Neuronal stem cell (in vitro differentiated cells): ENCODE measurements at regions not wholly inside any gene's neighbourhood (a gene's known extent, or its start where the extent isn't known, plus 50 kb on each side); places are given as distances from the start of the nearest gene placed in this dataset.
"Not testable (repeated sequence)": the region's sequence is repeated elsewhere in the genome, so short reads cannot be mapped to it uniquely, and the experiment has no call there.

ENCODE experiments used
- DNase-seq: peaks from one replicate; pipeline ENCODE4 v3.0.0-alpha.2; 2013; ENCODE audit warnings: low spot score
- H2AFZ ChIP-seq: one replicate; pipeline ENCODE4 v1.6.1; 2013; ENCODE audit warnings: mild to moderate bottlenecking, low read length, inconsistent platforms
- H2AK5ac ChIP-seq: 2 replicates; pipeline ENCODE4 v1.6.1; 2013; ENCODE audit warnings: low read depth, mild to moderate bottlenecking, inconsistent platforms, low read length, moderate library complexity, mixed read lengths
- H2BK120ac ChIP-seq: 2 replicates; pipeline ENCODE4 v1.6.1; 2013; ENCODE audit warnings: low read depth, mild to moderate bottlenecking, inconsistent platforms, low read length, moderate library complexity, mixed read lengths
- H2BK12ac ChIP-seq: one replicate; pipeline ENCODE4 v1.6.1; 2013; ENCODE audit warnings: low read length, inconsistent platforms
- H2BK15ac ChIP-seq: 2 replicates; pipeline ENCODE4 v1.6.1; 2013; ENCODE audit warnings: mild to moderate bottlenecking, low read length, inconsistent platforms, mixed read lengths
- H2BK5ac ChIP-seq: one replicate; pipeline ENCODE4 v1.6.1; 2013; ENCODE audit warnings: inconsistent platforms, mild to moderate bottlenecking, low read length, moderate library complexity
- H3K14ac ChIP-seq: one replicate; pipeline ENCODE4 v1.6.1; 2013; ENCODE audit warnings: low read length, inconsistent platforms
- H3K18ac ChIP-seq: 2 replicates; pipeline ENCODE4 v1.6.1; 2013; ENCODE audit warnings: low read length, inconsistent platforms
- H3K23ac ChIP-seq: 2 replicates; pipeline ENCODE4 v1.6.1; 2013; ENCODE audit warnings: low read depth, mild to moderate bottlenecking, mixed read lengths, low read length, inconsistent platforms; ENCODE audit not compliant: poor library complexity
- H3K27ac ChIP-seq: replicated peaks from 3 replicates; pipeline ENCODE4 v1.5.1; 2013; ENCODE audit warnings: low read length, inconsistent platforms
- H3K27me3 ChIP-seq, 3 experiments: 2 replicates each; pipeline ENCODE4 v1.6.1; 2013; ENCODE audit warnings: low read length in 3 of 3, mild to moderate bottlenecking in 2 of 3, inconsistent platforms in 1 of 3, low read depth in 1 of 3, mixed read lengths in 1 of 3, moderate library complexity in 1 of 3; ENCODE audit not compliant: control insufficient read depth in 3 of 3, insufficient read depth in 3 of 3
- H3K36me3 ChIP-seq, 2 donors: replicated peaks in 1 of 2; 2 replicates each; pipeline ENCODE4 v1.6.1; 2013; ENCODE audit warnings: low read length in 2 of 2; ENCODE audit not compliant: control insufficient read depth in 2 of 2, insufficient read depth in 2 of 2
- H3K4ac ChIP-seq: 2 replicates; pipeline ENCODE4 v1.6.1; 2013; ENCODE audit warnings: inconsistent platforms, mild to moderate bottlenecking, low read length, moderate library complexity
- H3K4me1 ChIP-seq, 2 donors: 1 replicate in 1 of 2; 2 replicates in 1 of 2; pipeline ENCODE4 v1.6.1; 2013; ENCODE audit warnings: low read length in 2 of 2, low read depth in 1 of 2; ENCODE audit not compliant: control insufficient read depth in 2 of 2, insufficient read depth in 1 of 2
- H3K4me2 ChIP-seq: one replicate; pipeline ENCODE4 v1.6.1; 2013; ENCODE audit warnings: mild to moderate bottlenecking, low read length, inconsistent platforms; ENCODE audit not compliant: insufficient read depth, poor library complexity, severe bottlenecking
- H3K4me3 ChIP-seq, 2 donors: 2 replicates each; pipeline ENCODE4 v1.5.1; 2013; ENCODE audit warnings: low read length in 2 of 2, mild to moderate bottlenecking in 2 of 2, inconsistent platforms in 1 of 2, moderate library complexity in 1 of 2
- H3K79me1 ChIP-seq: one replicate; pipeline ENCODE4 v1.6.1; 2013; ENCODE audit warnings: low read depth, mild to moderate bottlenecking, inconsistent platforms, low read length, moderate library complexity
- H3K9ac ChIP-seq: one replicate; pipeline ENCODE4 v1.6.1; 2013; ENCODE audit warnings: mild to moderate bottlenecking, low read depth, low read length, inconsistent platforms; ENCODE audit not compliant: poor library complexity
- H3K9me3 ChIP-seq, 2 donors: replicated peaks in 1 of 2; 2 replicates each; pipeline versions ENCODE3 to v1.6.1; 2013; ENCODE audit warnings: low read length in 2 of 2, mild to moderate bottlenecking in 2 of 2, inconsistent platforms in 1 of 2, low read depth in 1 of 2, mixed read lengths in 1 of 2, moderate library complexity in 1 of 2; ENCODE audit not compliant: control insufficient read depth in 2 of 2, insufficient read depth in 1 of 2
- H4K8ac ChIP-seq: one replicate; pipeline ENCODE4 v1.6.1; 2013; ENCODE audit warnings: low read depth, mild to moderate bottlenecking, inconsistent platforms, low read length, moderate library complexity
- H4K91ac ChIP-seq: one replicate; pipeline ENCODE4 v1.6.1; 2013; ENCODE audit warnings: low read length, low read depth, mild to moderate bottlenecking, inconsistent platforms; ENCODE audit not compliant: poor library complexity
- whole genome bisulfite sequencing, 2 donors: extraction: QIAGEN DNeasy Blood & Tissue Kit; methylation state at CpG; one replicate each; pipeline ENCODE4 v1.1.7; 2013; ENCODE audit warnings: missing lambda C conversion rate in 2 of 2, mixed read lengths in 1 of 2; ENCODE audit not compliant: insufficient read length in 2 of 2, insufficient replicate concordance in 1 of 2; ENCODE audit errors: extremely low coverage in 2 of 2; 5-methylcytosine and 5-hydroxymethylcytosine counted together

- not testable (repeated sequence) for H3K27me3 ChIP-seq, H3K4ac ChIP-seq, H2AK5ac ChIP-seq, H2AFZ ChIP-seq, H3K79me1 ChIP-seq, DNase-seq, H3K4me1 ChIP-seq, H3K27ac ChIP-seq, H3K18ac ChIP-seq, H3K4me3 ChIP-seq, H4K8ac ChIP-seq, H3K36me3 ChIP-seq, H2BK5ac ChIP-seq, H3K9me3 ChIP-seq, H2BK12ac ChIP-seq, H3K14ac ChIP-seq, H2BK15ac ChIP-seq, H2BK120ac ChIP-seq, H4K91ac ChIP-seq, H3K23ac ChIP-seq, H3K9ac ChIP-seq, H3K4me2 ChIP-seq
- WGBS, 2 donors, result no CpG with 5 or more reads among the region's 8 CpGs
Observed at GRCh38 chr10:46677836-46678435, 99.0 kb downstream of the SYT15 start.

DNA sequence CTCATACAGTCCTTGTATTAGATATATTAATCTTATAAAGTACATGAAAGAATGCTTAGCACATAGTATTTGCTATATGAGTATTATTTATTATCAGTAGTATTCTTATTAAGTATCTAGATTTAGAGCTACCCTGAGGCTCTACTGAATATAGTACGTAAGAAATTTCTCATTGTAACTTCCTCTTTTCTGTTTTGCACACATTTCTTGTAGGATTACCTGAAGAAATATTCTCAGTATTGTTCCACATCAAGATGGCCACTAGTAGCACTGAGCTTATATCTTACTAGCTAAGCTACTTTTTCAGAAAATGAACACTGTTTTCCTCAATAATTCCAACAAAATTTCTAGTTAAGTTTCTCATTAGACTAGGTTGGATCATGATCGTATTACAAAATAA, 112.5 kb downstream of the SYT15 start:
- not testable (repeated sequence) for H2BK15ac ChIP-seq, H3K27me3 ChIP-seq, DNase-seq, H4K8ac ChIP-seq, H3K36me3 ChIP-seq, H3K23ac ChIP-seq, H3K9ac ChIP-seq, H3K4ac ChIP-seq, H2BK5ac ChIP-seq, H2AK5ac ChIP-seq, H3K27ac ChIP-seq, H4K91ac ChIP-seq, H3K4me2 ChIP-seq, H3K4me3 ChIP-seq, H2BK12ac ChIP-seq, H3K14ac ChIP-seq, H2AFZ ChIP-seq, H3K4me1 ChIP-seq, H3K18ac ChIP-seq, H3K9me3 ChIP-seq, H3K79me1 ChIP-seq, H2BK120ac ChIP-seq
- no CpG with 5 or more reads among the region's 2 CpGs for WGBS, 2 donors

DNA sequence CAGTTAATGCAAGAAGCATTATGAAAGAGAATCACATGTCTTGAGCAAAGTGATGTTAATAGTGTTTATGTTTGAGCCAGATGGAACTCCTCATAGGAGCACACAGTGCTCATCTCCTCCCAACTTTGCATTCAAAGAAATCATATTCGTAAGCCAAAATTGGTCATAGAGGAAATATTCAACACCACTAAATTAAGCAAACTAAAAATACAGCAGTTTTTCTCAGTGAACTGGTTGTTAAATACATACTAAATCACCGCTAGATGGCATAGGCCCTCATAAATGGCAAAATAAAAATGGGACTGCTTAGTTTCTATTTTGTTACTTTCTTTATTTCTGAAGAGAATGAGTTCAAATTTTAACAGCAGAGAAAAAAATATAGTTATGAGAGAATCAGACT, 114.3 kb downstream of the SYT15 start:
- H2AFZ ChIP-seq, H2BK5ac ChIP-seq, H3K9ac ChIP-seq, H3K4ac ChIP-seq, H3K27ac ChIP-seq, H3K79me1 ChIP-seq, DNase-seq, H4K8ac ChIP-seq, H3K4me3 ChIP-seq, H3K27me3 ChIP-seq, H2AK5ac ChIP-seq, H3K18ac ChIP-seq, H3K14ac ChIP-seq, H2BK15ac ChIP-seq, H3K4me2 ChIP-seq, H3K4me1 ChIP-seq, H3K23ac ChIP-seq, H2BK12ac ChIP-seq, H4K91ac ChIP-seq, H2BK120ac ChIP-seq, H3K9me3 ChIP-seq, H3K36me3 ChIP-seq: not testable (repeated sequence)
- no CpG with 5 or more reads among the region's 2 CpGs for WGBS, 2 donors

- not testable (repeated sequence) for H2BK12ac ChIP-seq, H3K9me3 ChIP-seq, H3K14ac ChIP-seq, H3K79me1 ChIP-seq, H3K4me2 ChIP-seq, H3K36me3 ChIP-seq, H2BK5ac ChIP-seq, H3K27ac ChIP-seq, H4K91ac ChIP-seq, H2AK5ac ChIP-seq, H2BK120ac ChIP-seq, H2BK15ac ChIP-seq, H3K23ac ChIP-seq, H3K4ac ChIP-seq, H3K18ac ChIP-seq, H3K9ac ChIP-seq, H3K27me3 ChIP-seq, H3K4me3 ChIP-seq, H3K4me1 ChIP-seq, DNase-seq, H4K8ac ChIP-seq, H2AFZ ChIP-seq
Observed at GRCh38 chr10:46717264-46717663, 138.3 kb downstream of the SYT15 start.
